ENCODE measurements at regions not wholly inside any gene's neighbourhood (a gene's known extent, or its start where the extent isn't known, plus 50 kb on each side); places are given as distances from the start of the nearest gene placed in this dataset.

DNA sequence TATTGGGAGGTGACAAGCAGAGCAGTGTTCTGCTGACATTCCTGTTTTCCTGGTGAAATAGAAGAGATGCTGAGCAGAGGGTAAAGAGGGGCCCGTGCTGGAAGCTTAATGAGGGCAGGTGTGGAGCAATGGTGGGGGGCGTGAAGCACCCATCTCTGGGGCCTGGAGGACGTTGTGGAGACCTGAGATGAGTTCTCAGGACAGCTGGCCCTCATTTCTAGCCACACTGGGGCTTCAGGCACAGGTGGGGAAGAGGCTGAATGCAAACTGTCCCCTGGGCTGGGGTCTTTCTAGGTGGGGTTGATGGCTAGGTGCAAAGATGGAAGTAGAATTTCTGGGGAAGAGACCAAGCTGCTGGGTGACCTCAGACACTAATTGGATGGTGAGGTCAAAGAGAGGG, 274.2 kb upstream of the TCERG1L start:
- no peak for ATAC-seq

GRCh38 chr10:131586958-131587357, 275.4 kb upstream of the TCERG1L start:
- no peak for ATAC-seq

GRCh38 chr10:131587976-131588680, 276.6 kb upstream of the TCERG1L start:
- ATAC-seq: no peak

DNA sequence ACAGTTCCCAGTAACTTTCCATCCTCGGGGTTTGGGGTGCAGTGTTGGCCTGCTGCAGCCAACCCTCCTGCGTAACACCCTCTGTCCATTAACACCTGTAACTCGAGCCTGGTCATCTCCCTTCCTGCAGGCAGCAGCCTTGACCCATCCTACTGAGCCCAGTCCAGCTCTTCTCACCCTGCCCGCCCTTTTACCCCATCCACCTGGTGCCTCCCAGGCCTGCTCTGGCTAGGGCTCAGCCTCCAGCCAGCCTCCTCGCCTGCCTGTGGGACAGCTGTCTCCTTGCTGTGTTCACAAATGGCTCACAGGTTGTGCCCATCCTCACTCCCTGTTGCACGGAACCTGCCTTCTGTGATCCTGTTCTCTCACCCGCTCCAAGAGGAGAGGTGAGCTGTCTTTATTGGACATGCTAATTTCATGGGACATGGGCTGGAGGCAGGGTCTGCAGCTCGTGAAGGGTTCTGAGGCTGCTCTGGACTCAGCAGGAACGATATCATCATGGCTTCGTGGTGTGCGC, 277.2 kb upstream of the TCERG1L start:
- no peak for ATAC-seq

DNA sequence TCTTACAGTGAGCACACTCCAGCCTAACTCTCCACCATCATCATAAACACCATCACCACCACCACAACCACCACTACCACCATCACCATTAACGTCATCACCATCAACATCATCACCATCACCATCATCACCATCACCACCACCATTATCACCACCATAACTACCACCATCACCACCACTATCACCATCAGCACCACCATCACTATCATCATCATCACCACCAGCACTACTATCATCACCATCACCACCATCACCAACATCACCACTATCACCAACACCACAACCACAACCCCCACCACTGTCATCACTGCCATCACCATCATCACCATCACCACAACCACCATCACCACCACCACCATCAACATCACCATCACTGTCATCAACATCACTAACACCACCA, 279.0 kb upstream of the TCERG1L start:
- ATAC-seq: no peak

DNA sequence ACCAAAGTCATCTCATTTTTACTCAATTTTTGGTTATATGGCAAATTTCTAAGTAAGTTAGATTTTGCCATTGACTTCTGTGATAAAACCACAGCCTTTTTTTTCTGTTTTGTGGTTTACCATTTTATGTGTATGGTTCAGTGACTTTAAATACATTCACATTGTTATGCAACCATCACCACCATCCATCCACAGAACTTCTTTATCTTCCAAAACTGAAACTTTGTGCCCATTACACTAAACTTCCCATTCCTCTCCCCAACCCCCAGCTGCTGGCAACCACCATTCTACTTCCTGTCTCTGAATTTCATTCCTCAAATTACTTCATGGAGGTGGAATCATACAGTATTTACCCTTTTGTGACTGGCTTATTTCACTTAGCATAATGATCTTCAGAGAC, 280.4 kb upstream of the TCERG1L start:
- no peak for ATAC-seq

DNA sequence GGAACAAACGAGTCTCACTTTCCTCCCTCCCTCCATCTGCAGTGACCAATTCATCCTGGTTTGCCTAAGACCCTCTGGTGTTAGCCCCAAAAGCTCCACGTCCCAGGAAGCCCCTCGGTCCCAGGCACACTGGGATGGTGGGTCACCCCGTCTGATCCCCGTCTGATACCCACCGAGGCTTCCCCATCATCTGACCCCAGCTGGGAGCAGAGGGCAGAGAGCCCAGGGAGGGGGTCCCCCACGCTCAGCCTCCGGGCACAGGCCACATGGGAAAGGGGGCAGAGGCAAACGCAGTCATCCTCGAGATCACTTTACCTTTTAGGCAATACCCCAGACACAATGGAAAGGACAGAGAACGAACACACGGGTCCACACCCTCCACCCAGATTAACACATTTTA, 291.6 kb upstream of the PPP2R2D start:
- no peak for ATAC-seq

GRCh38 chr10:131615150-131615549, 285.7 kb upstream of the PPP2R2D start:
- ATAC-seq: no peak

DNA sequence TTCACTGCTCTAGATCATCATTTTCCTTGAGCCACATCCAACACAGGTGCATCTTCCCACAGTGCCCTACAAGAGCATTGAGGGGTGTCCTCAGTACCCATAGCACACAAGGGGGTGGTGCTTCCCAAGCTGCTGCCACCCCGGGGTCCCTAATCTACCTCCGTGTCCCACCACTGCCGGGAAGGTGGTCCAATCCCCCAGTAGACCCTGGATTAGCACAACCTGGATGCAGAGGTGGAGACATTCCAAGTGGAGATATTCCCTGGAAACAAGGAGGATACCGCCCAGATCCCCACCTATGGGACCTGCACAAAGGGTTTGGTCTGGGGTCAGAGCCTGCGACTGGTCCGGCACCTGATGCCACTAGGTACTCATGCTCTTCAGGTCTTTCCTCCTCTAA, 284.8 kb upstream of the PPP2R2D start:
- no peak for ATAC-seq

DNA sequence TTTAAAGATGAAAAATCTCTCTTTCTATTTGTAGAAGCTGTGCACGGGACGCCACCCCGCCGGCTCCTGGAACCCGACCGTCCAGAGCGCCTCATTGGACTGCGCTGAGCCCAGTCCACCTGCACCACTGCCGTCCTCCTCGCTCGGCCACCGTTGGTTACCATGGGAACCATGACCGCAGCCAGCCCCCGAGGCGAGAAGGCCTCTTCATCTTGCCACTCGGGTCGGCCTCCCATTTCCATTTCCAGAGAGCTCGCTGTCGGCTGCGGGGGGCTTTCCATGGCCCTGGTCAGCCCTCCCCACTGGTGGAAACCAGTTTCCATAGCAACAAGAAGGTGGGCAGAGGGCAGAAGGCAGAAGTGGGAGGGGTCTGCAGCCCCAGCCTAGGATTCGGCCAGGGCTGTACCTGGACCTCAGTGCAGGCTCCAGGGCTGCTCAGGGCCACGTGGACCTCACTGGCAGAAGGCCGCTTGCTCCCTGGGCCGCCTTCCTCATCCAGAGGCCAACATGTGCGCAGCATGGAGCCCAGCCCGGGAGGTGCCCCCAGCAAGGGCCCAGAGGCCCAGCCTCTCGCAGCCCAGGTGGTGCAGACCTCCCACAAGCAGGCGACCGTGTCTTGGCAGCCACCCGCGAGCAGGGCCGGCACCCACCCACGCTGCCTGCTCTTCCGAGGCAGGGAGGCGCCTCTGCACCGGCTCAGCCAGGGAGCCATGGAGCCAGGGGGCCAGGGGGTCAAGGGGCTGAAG, 283.5 kb upstream of the PPP2R2D start:
- no peak for ATAC-seq

- ATAC-seq: no peak
Observed at GRCh38 chr10:131618587-131619267, 282.1 kb upstream of the PPP2R2D start.

- no peak for ATAC-seq
Observed at GRCh38 chr10:131620314-131620713, 280.5 kb upstream of the PPP2R2D start.

DNA sequence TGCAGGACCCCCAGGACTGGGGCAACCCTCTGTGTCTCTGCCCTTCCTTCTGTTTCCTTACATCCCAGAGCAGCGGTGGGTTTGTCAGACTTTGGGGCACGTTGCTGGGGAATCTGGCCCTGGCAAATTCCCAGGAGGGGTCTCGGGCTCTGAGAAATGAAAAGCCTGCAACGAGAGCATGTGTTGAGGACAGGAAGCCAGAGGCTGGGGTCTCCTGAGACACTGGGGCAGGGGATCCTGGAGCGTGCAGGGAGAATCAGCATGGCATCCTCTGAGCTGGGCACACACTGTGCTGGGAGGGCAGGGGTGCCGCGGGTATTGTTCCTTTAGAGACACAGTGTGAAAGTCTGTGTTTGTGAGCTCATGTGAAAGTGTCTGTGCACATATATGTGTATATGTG, 279.9 kb upstream of the PPP2R2D start:
- ATAC-seq: no peak

- ATAC-seq: no peak
Observed at GRCh38 chr10:131621784-131622624, 278.8 kb upstream of the PPP2R2D start.

DNA sequence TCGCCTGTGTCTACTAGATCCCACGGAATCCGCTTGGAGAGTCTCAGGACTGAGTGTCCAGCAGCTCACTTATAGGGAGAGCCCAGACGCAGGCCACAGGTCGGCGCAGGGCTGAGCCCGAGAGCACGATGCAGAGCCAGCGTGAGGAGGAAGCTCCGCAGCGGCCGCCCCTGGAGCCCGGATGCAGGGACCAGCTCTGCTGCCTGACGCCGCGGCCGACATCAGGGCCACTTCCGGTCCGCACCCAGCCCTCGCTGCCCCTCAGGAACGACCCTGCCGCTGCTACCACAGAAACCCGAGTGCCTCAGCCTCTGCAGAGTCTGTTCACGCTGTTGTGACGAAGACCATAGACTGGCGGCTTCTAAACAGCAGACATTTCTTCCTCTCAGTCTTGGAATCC, 275.8 kb upstream of the PPP2R2D start:
- ATAC-seq: no peak

- no peak for ATAC-seq
Observed at GRCh38 chr10:131626274-131626673, 274.5 kb upstream of the PPP2R2D start.

DNA sequence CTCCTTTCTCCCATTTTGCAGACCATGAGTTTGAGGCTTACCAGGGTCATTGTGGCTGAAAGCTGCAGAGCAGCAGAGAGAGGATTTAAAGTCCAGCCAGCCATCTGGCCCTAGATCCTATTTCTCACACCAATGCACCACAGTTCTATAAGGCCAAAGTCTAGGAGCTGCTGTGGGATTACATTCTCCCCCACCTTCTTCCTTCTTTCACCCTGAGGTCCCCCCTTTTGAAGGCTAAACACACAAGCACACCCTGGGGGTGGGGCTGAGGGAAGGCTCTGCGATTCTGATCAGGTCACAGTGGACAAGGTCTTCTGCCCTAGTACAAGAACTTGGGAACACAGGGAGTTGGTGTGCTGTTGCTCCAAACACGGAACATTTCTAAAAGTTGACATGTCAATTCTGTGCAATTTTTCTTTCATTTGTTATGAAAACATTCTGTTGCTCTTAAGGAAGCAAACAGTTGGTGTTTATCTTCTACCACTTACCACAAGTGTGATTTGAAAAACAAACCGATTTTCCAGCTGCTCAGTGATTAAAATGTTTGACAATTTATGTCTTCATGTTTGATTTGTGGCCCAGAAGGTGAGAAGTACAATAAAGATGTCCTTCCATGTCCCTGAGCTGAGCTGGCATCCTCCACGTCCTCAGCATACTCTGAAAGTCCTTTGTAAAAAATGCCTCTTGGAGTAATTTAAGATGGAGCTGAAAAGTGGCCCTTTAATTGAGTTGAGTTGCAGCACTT, 271.6 kb upstream of the PPP2R2D start:
- no peak for ATAC-seq

DNA sequence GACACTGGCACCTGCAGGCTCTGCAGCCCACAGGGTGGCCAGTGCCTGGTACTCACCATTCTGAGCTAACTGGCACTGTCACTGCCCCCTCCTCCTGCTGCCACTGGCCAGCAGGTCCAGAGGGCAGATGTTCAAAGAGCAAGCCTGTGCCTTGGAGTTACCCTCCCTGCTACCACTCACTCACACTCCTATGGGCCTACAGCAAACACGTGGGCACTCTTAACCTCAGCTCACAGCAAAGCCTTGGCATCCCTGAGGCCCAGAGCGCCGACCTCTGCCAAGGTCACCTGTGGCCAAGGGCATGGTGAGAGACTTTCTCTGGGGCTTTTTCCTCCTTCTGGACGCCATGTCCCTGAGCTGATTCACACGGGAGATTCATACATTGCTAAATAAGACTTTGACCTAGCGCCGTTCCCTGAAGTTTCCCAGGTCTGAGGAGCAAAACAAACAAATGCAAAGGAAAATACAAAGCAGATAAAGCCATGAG, 270.0 kb upstream of the PPP2R2D start:
- ATAC-seq: no peak

DNA sequence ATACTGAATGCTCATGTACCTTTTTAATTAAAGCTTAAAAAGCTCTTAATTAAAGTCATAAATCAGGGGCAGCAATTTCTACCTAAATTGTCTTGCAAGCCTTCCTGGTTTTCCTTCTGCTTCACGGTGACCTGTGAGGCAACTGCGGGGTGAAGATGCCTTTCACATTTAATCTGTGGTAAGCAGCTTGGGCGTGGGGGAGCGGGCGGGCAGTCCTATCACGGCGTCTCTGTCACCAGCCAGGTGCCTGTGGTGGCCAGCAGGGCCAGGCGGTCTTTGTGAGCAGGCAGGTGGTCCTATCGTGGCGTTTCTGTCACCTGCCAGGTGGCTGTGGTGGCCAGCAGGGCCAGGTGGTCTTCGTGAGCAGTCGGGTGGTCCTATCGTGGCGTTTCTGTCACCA, 269.2 kb upstream of the PPP2R2D start:
- ATAC-seq: no peak

DNA sequence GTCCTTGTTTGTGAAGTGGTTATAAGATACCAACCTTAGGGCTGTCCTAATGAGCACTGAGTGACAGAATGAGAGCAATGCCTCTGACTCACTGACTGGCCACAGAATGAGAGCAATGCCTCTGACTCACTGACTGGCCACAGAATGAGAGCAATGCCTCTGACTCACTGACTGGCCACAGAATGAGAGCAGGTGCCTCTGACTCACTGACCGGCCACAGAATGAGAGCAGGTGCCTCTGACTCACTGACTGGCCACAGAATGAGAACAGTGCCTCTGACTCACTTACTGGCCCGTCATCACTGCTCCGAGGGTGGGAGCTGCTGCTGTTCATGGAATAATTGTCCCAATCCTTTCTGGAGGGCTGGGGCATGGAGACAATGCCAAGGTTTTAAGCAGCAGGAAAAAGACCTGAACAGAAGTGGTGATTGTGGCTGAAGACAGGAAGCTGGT, 265.2 kb upstream of the PPP2R2D start:
- no peak for ATAC-seq

DNA sequence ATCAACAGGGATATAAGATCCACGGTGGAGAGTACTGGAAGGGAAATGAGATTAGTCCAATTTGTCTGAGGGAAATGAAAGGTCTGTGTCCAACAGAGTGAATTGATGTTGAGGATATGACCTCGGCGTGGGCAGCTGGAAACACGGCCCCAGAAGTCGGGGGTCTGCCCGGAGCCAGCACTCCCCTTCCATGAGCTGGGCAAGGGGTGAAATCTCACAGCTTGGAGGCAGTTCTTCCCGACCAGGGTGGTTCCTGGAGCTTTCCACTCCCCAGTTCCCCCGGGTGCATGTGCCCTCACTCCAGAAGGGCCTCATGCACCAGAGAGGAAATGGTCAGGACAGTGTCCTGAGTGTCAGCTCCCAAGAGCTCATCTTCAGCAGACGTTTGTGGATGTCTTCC, 264.7 kb upstream of the PPP2R2D start:
- ATAC-seq: no peak

Measured in activated CD4-positive, CD25-positive, alpha-beta regulatory T cell treated with anti-CD3 and anti-CD28 coated beads, Interleukin-2, amount 50 U/mL, for 24 hours (primary cell).